ENCODE measurements at regions not wholly inside any gene's neighbourhood (a gene's known extent, or its start where the extent isn't known, plus 50 kb on each side); places are given as distances from the start of the nearest gene placed in this dataset.

- no peaks in the 10 kb centered on the region for H3K27me3 Mint-ChIP-seq (ENCODE audit: low read depth)
- no peak overlapping the region for H3K27ac Mint-ChIP-seq
- no peak overlapping the region for H3K4me3 Mint-ChIP-seq
- peaks cover 6% of the 10 kb centered on the region for H3K4me1 Mint-ChIP-seq
- no peak for TF ChIP-seq CTCF (IDR thresholded peaks at IDR 0.05; ENCODE audit: unreplicated experiment in 3 of 3)
- H3K36me3 Mint-ChIP-seq (ENCODE audit: low read depth) = no peaks in the 10 kb centered on the region
- no peaks in the 10 kb centered on the region for H3K9me3 Mint-ChIP-seq
Measured at GRCh38 chr13:68292601-68293000, 1062.5 kb upstream of the PCDH9 start.

DNA sequence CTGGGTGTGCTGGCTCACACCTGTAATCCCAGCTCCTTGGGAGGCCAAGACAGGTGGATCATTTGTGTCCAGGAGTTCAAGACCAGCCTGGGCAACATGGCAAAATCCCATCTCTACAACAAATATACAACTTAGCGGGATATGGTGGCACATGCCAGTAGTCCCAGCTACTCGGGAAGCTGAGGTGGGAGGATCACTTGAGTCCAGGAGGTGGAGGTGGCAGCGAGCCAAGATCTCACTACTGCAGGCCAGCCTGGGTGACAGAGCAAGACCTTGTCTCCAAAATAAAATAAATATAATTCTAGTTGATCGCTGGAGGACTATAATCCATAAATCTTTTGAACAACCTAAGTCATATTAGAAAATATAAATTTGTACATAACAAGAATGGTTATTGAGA is 1061.5 kb upstream of the PCDH9 start:
- no peak for TF ChIP-seq CTCF (IDR thresholded peaks at IDR 0.05; ENCODE audit: unreplicated experiment in 3 of 3)
- Mint-ChIP-seq H3K4me3 (no peak overlapping the region), H3K4me1 (peaks cover 6% of the 10 kb centered on the region), H3K36me3 (ENCODE audit: low read depth) (no peaks in the 10 kb centered on the region), H3K27me3 (ENCODE audit: low read depth) (no peaks in the 10 kb centered on the region), H3K9me3 (no peaks in the 10 kb centered on the region), H3K27ac (no peak overlapping the region)

DNA sequence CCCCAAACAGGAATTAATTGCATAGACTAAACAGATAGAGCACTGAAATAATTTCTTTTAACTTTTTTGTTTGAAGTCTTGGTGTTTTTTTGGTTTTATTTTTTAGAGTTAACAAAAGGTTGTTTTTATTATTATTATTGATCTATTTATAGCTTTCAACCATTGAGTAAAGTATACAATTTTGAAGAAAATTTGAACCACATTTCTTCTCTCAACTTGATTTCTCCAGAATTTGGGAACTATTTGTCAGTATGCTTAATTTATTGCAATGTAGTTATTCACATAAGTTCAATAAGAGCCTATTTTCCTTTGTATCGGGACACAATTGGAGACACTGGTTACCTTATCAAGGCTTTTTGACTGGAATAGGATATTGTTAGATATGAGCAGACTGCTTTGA is 1045.6 kb upstream of the PCDH9 start:
- H3K36me3 Mint-ChIP-seq (ENCODE audit: low read depth) = peaks cover 3% of the 10 kb centered on the region
- no peaks in the 10 kb centered on the region for H3K27me3 Mint-ChIP-seq (ENCODE audit: low read depth)
- H3K4me3 Mint-ChIP-seq = no peak overlapping the region
- TF ChIP-seq CTCF (IDR thresholded peaks at IDR 0.05; ENCODE audit: unreplicated experiment in 3 of 3) = no peak
- no peaks in the 10 kb centered on the region for H3K4me1 Mint-ChIP-seq
- H3K9me3 Mint-ChIP-seq = peaks cover 28% of the 10 kb centered on the region
- no peak overlapping the region for H3K27ac Mint-ChIP-seq

- no peaks in the 10 kb centered on the region for H3K27me3 Mint-ChIP-seq (ENCODE audit: low read depth)
- H3K27ac Mint-ChIP-seq = no peak overlapping the region
- H3K4me3 Mint-ChIP-seq = no peak overlapping the region
- no peak for TF ChIP-seq CTCF (IDR thresholded peaks at IDR 0.05; ENCODE audit: unreplicated experiment in 3 of 3)
- H3K4me1 Mint-ChIP-seq = no peaks in the 10 kb centered on the region
- H3K9me3 Mint-ChIP-seq = peaks cover 24% of the 10 kb centered on the region
- peaks cover 3% of the 10 kb centered on the region for H3K36me3 Mint-ChIP-seq (ENCODE audit: low read depth)
Measured at GRCh38 chr13:68272652-68273051, 1042.5 kb upstream of the PCDH9 start.

DNA sequence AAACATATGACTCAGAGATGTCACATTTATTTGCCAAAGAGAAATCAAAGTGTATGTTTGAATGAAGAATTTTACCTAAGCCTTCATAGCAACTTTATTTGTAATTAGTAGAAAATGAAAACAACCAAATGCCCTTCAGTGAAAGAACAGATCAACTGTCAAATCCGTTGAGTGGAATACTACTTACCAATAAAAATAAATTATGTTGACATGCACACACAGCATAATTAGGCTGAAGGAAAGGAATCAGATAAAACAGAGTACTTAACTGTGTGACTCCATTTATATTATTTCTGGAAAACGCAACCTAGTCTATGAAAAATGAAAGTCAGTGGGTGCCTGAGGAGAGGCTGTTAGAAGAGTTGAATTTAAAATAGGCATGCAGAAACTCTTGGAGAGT is 1034.6 kb upstream of the PCDH9 start:
- H3K4me1 Mint-ChIP-seq = no peaks in the 10 kb centered on the region
- H3K27me3 Mint-ChIP-seq (ENCODE audit: low read depth) = no peaks in the 10 kb centered on the region
- TF ChIP-seq CTCF (IDR thresholded peaks at IDR 0.05; ENCODE audit: unreplicated experiment in 3 of 3) = no peak
- H3K36me3 Mint-ChIP-seq (ENCODE audit: low read depth) = no peaks in the 10 kb centered on the region
- H3K4me3 Mint-ChIP-seq = no peak overlapping the region
- H3K27ac Mint-ChIP-seq = no peak overlapping the region
- no peaks in the 10 kb centered on the region for H3K9me3 Mint-ChIP-seq

DNA sequence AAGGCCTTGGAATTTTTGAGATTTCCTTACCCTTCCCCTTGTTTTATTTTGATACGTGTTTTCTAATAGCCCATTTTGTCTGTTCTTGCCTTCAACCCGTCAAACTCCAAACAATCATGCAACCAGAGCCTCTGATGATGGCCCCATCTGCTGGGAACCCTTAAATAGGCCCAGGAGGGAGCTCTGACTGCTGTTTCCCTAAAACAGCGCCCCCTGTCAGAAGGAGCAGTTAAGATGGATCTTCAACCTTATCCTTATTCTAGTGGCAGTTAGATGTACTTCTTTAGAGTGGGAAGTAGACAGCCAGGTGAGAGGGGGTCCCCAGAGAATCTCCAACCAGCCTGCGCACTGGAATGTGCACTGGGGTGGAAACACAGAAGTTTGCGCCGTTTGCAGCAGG is 1031.0 kb upstream of the PCDH9 start:
- Mint-ChIP-seq H3K4me3 (no peak overlapping the region), H3K27me3 (ENCODE audit: low read depth) (no peaks in the 10 kb centered on the region), H3K36me3 (ENCODE audit: low read depth) (no peaks in the 10 kb centered on the region), H3K27ac (no peak overlapping the region), H3K4me1 (no peaks in the 10 kb centered on the region), H3K9me3 (peaks cover 5% of the 10 kb centered on the region)
- TF ChIP-seq CTCF (IDR thresholded peaks at IDR 0.05; ENCODE audit: unreplicated experiment in 3 of 3) = no peak

Measured in nephron (organoid).